EL (cell line): ENCODE measurements at regions not wholly inside any gene's neighbourhood (a gene's known extent, or its start where the extent isn't known, plus 50 kb on each side); places are given as distances from the start of the nearest gene placed in this dataset.

Experiments used
- DNase-seq: peaks from one replicate; pipeline ENCODE4 v3.0.0-alpha.2; 2016

DNA sequence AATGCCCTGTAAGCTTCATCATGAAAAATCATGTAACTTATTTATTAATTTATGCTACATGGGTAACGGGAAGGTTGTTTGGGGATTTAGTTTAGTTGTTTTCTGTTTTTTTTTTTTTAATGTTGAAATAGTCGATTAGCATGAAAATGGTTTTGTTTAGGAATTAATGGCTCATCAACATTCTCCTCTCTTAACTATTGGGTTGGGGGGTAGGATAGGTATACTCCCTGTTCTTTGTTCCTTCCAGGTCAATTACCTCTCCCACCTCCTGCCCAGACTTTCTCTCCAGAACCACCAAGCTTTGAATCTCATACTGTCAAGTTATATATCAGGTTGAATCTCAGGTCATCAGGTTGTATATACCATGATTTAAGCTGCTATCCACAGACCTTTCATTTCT is 568.7 kb upstream of the DSEL start:
- DNase-seq = no peak

DNA sequence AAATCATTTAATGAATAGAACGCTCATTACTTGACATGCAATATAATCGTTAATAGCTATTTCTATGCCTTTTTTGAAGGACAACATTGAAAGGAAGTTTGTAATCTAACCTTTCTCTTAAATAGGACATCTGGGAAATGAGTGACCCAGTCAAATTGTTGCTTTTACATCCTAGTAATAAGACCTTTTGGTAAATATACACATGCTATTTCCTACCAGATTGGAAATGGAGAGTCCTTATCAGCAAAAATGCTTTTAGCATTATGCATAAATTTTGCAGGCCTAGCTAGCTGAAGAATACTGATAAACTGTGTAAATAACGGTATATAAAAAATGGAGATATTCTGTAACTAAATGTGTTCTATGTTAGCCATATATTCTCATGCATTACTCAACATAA is 567.3 kb upstream of the DSEL start:
- DNase-seq = no peak

DNA sequence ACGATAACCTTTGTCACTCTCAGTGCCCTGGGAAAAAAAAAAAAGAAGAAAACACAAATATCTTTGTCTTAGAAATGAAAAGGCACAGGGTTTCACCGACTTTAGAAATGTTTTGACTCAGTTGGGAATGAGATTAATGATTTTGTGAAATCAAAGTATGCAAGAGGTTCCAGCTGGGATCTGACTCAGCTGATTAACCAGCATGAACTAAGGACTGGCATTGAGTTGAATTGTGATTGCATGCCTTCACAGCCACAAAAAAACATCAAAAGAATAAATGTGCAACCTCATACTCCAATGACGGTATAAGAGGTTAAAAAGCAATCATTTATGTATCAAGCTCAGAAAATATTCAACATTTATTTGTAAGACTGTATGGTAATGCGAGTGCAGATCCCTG is 566.6 kb upstream of the DSEL start:
- DNase-seq = peak; percentile 3

DNA sequence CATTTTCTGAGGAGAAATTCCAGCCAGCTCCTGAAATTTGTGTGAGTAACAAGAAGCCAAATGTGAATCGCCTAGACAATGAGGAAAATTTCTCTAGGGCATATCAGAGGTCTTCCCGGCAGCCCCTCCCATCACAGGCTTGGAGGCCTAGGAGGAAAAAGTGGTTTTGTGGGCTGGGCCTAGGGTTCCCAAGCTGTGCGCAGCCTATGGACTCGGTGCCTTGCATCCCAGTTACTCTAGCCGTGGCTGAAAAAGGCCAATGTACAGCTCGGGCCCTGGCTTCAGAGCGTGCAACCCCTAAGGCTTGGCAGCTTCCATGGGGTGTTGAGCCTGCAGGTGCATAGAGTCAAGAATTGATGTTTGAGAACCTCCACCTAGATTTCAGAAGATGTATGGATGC is 556.2 kb upstream of the DSEL start:
- DNase-seq = no peak

DNA sequence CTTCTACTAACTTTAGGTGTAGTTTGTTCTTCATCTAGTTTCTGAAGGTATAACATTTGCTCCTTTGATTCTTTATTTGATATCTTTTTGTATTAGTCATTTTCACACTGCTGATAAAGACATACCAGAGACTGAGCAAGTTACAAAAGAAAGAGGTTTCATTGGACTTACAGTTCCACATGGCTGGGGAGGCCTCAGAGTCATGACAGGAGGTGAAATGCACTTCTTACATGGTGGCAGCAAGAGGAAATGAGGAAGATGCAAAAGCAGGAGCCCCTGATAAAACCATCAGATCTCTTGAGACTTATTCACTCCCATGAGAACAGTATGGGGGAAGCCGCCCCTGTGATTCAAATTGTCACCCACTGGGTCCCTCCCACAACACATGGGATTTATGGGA is 544.4 kb upstream of the DSEL start:
- DNase-seq = no peak

DNA sequence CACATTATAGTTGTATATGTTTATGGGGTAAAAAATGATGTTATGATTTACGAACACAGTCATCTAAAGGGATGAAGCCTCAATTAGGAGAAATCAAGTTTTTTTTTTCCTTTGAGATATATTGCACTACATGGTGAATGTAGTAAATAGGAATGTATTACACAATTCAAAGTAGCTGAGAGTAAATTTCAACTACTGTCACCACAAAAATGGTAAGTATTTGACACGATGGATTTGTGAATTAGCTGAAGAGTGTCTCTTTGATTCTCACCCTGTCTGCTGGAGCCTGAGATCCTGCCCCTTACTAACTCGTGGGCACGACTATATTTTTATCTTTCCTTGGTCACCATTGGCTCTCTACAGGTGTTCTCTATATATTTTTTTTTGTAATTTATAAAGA is 540.4 kb upstream of the DSEL start:
- peak; percentile 29 for DNase-seq

DNA sequence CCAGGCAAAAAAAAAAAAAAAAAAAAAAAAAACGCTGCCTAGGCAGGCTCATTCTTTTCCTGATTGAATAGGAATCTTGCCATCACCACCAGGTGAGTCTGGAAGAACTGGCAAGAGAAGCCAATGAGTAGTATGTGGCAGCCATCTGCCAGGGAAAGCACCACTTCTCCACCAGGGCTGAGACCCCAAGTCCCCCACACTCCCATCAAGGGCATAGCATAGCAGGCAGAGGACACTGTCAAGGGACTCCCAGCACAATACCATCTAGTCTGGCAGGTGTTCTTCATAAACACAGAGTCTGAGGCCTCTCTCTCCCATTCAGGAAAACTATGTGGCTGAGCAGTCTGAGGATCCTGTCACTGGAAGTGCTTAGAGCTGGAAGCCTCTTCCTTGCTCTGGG is 538.1 kb upstream of the DSEL start:
- DNase-seq = no peak

DNA sequence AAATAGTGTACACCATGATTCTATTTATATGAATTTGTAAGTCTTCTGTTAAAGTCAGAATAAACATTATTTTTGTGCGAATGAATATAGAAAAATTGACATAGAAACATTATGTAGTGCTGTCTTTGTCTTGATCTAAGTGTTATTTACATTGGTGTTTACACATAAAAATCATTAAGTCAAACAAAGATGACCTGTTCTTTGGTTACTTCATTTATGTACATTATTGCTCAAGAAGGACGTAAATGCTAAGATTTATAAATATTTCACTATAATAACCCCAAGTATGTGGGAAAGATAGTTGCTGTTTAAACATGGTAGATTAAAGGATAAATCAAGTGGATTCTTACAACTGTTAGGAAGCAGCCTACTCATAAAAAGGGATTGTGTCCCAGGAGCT is 536.8 kb upstream of the DSEL start:
- DNase-seq = no peak

DNA sequence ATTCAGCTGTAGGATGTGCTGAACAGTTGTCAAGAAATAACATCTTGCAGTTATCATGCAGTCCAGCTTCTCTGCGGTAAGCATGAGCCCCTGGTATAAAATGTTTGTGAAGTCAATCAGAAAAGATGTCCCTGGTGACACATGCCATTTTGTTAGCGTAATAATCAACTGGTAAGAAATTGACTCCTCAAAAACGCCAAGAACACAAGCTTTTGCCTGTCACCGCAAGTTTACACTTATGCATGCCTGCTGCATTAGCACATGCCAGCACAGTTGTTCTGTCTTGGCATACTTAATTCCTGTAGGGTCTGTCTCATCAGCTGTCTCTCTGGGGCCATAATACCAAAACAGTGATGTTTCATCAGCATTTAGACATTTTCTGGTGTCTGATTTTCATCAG is 524.8 kb upstream of the DSEL start:
- no peak for DNase-seq

DNA sequence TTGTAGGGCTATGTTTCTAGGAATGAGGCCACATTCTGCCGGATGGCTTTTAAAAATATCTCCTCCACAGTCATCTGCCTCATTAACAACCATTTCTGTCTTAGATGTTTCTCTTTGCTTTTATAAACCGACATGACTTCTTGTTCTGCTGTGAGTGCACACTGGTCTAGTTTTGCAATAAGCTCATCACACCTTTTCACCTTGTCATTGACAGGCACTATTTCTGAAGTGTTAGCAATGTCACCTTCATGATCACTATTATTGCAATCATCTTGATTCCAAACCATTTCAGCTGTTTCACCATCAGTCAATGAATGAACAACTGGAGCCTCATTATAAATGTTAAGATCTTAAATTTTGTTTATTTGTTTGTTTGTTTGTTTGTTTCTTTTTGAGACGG is 523.7 kb upstream of the DSEL start:
- DNase-seq = no peak

DNA sequence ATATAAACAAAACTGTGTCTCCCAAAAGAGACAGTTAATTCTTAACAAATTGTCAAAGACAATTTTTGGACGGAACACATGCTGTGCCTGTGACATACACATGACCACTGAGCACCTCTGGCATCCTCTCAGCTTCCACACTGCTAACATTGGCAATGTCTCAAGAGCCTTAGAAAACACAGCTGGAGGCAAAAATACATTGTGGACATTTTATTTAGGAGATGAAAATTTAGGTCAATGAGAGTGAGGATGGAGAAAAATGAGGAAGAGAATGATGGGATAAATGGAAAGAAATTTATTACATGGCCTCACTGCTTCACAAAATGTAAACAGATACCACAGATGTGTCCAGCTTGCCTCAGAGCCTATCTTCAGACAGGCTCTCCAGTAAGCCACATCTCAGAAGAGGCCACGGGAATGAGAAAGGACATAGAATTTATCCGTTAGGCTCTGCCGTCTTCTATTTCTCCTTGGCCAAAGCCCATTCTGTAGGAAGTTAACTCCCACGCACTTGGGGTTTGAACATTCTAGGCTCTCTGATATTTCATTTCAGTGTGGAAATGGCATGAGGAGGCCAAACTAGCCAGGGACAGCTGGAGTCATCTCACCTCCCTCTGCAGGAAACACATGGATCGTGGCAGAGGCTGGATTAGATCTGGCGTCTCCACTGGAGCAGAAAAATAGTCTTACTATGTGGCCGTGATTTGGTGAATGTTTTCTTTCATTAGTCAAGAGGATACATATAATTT is 519.4 kb upstream of the DSEL start:
- no peak for DNase-seq

DNA sequence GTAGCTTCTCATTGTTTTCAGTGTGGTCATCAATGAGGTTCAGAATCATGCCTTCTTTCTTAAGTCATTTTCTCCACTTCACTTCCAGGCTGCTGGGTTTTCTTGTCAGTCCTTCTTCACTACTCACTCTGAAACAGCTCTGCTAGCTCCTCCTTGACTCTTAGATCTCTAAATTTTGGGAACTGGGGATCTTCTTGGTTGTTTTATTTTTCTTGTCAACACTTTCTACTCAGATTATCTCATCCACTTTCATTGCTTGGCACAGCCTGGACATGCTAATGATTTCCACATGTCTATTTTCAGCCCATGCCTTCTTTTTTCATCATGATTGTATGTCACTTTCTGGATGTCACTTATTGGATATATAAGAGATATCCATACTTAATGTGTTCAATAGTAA is 517.8 kb upstream of the DSEL start:
- peak; percentile 23 for DNase-seq

DNA sequence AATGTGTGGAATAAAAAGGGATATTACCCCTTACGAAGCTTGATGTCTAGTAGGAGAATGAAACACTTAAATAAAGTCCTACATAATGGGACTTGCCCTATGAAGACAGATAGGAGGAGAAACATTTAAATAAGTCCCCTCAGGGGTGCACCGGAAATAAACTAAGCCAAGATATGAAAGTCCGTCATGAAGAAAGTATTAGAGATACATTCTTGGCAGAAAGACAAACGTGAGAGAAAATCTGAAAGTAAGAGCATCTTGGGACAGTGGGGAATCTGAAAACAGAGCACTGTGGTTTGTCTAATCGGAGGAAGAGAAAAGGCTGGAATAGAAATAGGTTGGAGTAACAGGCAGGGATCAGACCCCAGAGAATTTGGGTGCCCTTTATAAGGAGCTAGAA is 516.9 kb upstream of the DSEL start:
- DNase-seq = peak; percentile 64

DNA sequence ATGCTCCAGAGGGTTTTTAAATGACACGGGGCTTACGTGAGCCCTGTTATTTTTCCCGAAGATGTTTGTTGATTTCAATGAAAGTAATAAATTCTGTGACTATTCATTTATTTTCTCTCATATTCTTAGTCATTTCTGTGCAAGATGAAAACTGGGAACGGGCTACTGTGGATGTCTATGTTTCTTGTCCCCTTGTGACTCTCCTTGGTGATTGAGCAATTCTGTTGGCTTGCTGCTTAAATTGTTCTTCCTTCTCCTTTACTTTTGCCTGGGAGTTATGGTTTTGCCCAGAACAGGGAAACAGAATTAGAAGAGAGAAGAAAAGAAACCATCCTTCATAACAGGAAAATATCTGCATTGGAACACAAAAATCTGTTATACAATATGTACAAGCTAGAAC is 508.2 kb upstream of the DSEL start:
- DNase-seq = no peak

DNA sequence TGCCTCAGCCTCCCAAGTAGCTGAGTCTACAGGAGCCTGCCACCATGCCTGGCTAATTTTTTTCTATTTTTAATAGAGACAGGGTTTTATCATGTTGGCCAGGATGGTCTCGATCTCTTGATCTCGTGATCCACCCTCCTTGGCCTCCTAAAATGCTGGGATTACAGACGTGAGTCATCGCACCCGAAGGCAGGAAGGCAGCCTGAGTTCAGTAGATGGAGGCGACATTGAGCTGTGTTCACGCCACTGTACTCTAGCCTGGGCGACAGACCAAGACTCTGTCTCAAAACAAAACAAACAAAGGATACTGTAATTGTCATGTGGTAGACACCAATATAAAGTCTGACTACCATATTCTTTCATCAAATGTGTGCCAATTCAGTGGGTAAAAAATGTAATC is 500.9 kb upstream of the DSEL start:
- no peak for DNase-seq

DNA sequence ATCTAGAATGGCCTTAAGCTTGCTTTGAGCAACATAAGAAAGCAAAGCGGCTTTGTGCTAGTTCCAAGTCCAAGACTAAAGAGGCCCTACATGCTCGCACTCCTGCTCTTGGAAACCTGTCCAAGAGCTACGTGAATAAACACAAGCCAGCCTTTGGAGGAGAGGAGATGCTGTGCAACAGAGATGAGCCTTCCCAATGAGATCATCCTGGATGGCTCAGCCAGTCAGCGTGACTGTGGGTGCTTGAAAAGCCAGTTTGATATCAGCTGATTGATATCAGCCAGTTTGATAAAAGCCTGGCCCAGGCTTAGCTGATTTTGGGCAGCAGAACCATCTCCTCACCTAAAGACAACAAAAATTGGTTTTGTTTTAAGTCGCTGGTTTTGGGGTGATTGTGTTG is 481.0 kb upstream of the DSEL start:
- DNase-seq = no peak

DNA sequence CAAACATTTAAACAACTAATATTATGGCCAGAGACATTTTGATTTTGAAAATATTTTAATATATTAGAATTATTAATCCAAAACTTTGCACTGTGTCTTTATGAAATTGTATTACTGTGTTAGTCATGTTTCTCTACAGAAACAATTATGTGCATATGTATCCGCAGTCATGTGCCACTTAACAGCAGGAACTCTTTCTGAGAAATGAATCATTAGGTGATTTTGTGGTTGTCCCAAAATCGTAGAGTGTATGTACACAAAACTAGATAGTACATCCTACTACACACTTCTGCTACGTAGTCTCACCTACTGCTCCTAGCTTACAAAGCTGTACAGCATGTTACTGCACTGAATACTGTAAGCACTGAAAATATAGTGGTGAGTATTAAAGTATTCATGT is 479.2 kb upstream of the DSEL start:
- DNase-seq = no peak

DNA sequence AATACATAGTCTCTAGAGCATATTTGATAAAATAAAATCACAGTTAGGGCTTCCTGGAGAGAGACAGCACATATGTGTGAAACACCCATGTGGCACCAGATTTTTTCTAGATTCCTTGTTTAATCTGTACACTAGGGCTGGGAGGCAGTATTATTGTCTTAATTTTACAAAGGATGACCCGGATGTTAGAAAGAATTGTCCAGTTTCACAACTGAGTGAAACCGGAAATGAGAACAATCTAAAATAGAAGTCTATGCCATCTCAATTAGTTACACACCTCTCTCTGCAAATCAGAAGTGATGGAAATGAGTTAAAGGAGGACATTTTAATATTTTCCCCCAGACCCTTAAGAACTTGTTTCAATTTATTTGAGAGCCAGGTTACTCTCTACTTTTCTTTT is 463.7 kb upstream of the DSEL start:
- DNase-seq = no peak

DNA sequence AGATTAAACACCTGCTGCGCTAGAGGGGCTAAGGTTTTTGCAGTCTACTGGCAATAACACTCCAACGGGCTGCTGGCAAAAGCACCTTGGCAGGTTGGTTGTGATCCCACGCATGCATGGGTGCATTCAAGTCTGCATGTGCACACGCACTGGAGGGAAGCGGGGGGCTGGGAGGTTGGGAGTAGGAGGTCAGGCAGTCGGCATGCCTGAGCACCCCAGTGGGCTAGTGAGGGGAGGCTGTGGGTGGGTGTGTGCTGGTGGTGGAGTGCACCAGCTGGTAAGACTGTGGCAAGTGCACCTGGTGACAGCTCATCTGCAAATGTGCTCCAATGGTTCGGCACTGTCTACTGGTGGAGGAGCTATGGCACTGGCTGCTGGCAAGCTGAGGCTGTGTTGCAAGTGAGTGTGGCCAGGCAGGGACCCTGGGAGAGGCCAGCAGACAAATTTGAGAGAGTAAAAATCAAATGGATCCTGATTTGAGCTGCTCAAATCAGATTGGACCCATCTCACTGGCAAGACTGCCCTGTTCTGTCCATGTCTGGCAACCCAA is 460.6 kb upstream of the DSEL start:
- no peak for DNase-seq

DNA sequence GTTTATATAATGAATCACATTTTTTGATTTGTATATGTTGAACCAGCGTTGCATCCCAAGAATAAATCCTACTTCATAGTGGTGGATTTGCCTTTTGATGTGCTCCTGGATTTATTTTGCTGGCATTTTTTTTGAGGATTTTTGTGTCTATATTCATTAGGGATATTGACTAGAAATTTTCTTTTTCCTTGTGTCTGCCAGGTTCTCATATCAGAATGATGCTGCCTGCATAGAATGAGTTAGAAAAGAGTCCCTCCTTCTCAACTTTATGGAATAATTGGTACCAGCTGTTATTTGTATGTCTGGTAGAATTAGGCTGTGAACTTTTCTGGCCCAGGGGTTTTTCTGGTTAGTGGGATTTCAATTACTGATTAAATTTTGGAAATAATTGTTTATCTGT is 457.4 kb upstream of the DSEL start:
- no peak for DNase-seq

DNA sequence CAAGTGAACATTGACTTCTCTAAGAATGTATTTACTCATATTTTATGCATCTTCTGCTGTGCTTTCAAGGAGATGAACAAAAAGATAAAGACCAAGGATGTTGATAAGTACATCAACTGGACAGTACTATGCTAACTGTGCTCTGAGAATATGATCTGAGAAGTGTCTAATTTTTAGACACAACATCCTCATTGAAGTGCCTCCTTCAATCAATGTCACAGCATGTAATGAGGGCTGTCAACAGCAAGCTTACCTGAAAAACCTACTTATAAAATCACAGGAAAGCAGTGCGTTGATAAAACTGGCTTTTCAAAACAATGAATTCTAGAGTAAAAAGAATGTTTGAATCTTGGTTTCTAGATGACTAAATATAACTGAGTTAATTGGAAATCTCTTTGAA is 452.9 kb upstream of the DSEL start:
- no peak for DNase-seq

DNA sequence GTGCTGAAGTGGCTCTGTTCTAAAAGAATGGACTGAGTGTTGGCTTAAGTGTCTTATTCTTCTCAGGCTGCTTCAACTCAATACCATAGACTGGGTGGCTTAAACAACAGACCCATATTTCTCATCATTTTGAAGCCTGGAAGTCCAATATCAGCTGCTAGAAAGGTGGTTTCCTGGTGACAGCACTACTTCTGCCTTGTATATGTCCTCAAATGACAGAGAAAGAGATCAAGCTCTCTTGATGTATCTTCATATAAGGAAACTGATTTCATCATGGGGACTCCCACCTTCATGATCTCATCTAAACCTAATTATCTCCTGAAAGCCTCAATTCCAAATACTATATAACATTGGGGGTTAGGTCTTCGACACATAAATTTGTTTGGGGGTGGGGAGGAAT is 449.7 kb upstream of the DSEL start:
- DNase-seq = no peak

DNA sequence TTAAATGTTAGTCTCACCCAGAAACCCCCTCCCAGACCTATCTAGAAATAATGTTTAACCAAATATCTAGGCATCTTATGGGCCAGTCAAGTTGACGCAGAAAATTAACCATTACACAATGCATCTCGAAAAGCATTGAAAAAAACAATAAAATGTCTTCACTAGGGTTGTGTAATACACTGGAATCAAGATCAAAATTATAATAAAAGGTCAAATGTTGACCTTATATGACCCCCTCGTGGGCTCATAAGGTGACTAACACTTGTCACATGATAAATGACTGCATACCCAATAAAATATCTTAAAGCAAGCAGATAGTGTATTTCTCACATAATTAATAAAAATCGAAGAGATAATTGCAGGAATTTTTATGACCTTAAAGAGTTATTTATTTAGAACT is 447.9 kb upstream of the DSEL start:
- DNase-seq = no peak

DNA sequence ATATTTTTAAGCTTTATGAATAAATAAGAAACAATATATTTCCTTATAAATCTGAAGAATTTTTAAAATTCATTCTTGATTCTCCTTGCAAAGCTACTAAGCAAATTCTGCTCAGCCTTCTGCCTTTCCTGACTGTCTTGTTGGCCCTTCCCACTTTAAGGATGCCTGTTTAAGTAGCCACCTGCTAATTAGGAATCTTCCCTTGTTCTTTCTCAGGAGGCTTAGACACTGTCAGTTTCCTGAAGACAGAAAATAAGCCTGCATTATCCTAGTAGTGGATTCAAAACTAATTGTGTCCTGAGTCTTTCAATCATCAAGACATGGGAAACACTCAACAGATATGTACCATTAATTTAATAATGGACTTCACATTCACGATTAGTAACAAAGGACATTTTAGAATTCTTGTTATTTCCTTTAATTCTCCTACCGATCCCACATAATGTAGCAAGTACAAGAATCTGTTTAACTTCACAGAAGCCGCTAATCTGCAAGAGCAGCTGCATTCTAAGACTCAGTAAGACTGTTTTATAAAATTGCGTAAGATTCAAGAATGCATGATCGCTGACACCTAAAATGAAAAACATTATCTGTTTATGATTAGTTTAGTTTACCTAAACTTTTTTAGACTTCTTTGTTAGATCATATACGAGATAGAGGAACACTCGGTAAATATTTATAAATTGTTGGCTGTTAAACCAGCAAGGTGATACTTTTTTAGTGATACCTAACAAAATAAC is 445.4 kb upstream of the DSEL start:
- no peak for DNase-seq

DNA sequence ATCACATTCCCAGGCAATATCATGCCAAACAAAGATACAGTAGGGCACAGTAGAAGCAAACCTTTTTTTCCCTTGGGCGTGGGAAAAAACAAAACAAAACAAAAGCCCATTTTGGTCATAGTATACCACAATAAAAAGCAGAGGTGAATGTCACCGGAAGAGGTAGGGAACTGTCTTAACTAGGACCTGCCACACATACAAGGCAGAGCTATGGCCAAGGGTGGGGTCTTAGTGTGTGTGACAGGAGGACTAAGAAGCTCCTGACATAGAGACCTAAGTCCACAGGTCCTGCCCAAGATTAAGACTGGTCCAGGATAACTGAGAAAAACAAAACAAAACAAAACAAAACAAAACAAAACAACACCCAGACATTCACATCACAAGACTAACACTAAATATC is 441.2 kb upstream of the DSEL start:
- DNase-seq = no peak
